ENCODE measurements at regions not wholly inside any gene's neighbourhood (a gene's known extent, or its start where the extent isn't known, plus 50 kb on each side); places are given as distances from the start of the nearest gene placed in this dataset.

DNA sequence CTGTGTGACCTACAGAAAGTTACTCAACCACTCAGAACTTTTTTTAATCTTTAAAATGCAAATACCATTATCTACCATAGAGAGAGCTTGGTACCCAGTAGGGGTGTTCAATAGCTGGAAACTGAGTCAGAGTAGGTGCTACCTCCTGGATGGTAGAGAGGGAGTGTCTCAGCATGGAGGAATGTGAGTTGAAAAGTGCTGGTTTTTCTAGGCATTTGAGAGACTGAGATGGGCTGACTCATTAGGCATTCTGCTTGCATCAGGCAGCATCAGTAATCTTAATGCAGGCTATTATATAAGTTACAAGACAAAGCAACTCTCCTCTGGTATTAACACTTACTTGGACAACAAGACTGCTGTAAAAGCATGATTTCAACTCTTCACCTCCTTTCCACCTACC lies 70.9 kb upstream of the ARHGEF9 start:
- Mint-ChIP-seq H3K36me3 (ENCODE audit: insufficient read depth) (no peaks in the 10 kb centered on the region), H3K4me3 (ENCODE audit: low read depth) (no peak overlapping the region), H3K9me3 (ENCODE audit: low read depth) (peaks cover 24% of the 10 kb centered on the region), H3K27ac (no peak overlapping the region), H3K4me1 (ENCODE audit: low read depth) (no peaks in the 10 kb centered on the region), H3K27me3 (no peaks in the 10 kb centered on the region)
- no peak for DNase-seq (ENCODE audit: low spot score, unreplicated experiment)
- TF ChIP-seq CTCF (IDR thresholded peaks at IDR 0.05; ENCODE audit: unreplicated experiment): no peak

GRCh38 chrX:63835361-63835760 lies 50.3 kb upstream of the ARHGEF9 start:
- Mint-ChIP-seq H3K4me3 (ENCODE audit: low read depth) (no peak overlapping the region), H3K27ac (no peak overlapping the region), H3K36me3 (ENCODE audit: insufficient read depth) (no peaks in the 10 kb centered on the region), H3K27me3 (no peaks in the 10 kb centered on the region), H3K9me3 (ENCODE audit: low read depth) (peaks cover 42% of the 10 kb centered on the region), H3K4me1 (ENCODE audit: low read depth) (no peaks in the 10 kb centered on the region)
- no peak for TF ChIP-seq CTCF (IDR thresholded peaks at IDR 0.05; ENCODE audit: unreplicated experiment)
- DNase-seq (ENCODE audit: low spot score, unreplicated experiment): no peak

All from progenitor cell of endocrine pancreas (in vitro differentiated cells).